GM18907 (cell line): ENCODE measurements at regions not wholly inside any gene's neighbourhood (a gene's known extent, or its start where the extent isn't known, plus 50 kb on each side); places are given as distances from the start of the nearest gene placed in this dataset.
"Not testable (repeated sequence)": the region's sequence is repeated elsewhere in the genome, so short reads cannot be mapped to it uniquely, and the experiment has no call there.

Source experiments
- ATAC-seq: cut with Tn5 transposase; IDR thresholded peaks from one replicate; pipeline ENCODE4 v1.9.1; 2021; ENCODE audit warnings: mild to moderate bottlenecking, moderate library complexity; ENCODE audit not compliant: unreplicated experiment

- ATAC-seq = no peak
These were observed 106.2 kb upstream of the KLF8 start for GRCh38 chrX:56125946-56126345.

GRCh38 chrX:56130031-56130430 lies 102.1 kb upstream of the KLF8 start:
- ATAC-seq = no peak

- no peak for ATAC-seq
These were observed 101.7 kb upstream of the KLF8 start for GRCh38 chrX:56130436-56130835.

GRCh38 chrX:56164135-56164534 lies 68.0 kb upstream of the KLF8 start:
- not testable (repeated sequence) for ATAC-seq
